Endodermal cell (in vitro differentiated cells): ENCODE measurements at regions not wholly inside any gene's neighbourhood (a gene's known extent, or its start where the extent isn't known, plus 50 kb on each side); places are given as distances from the start of the nearest gene placed in this dataset.
A peak's percentile ranks its signal among the peaks of the same experiment; 100 is the strongest.

Source experiments
- DNase-seq: peaks from one replicate; pipeline ENCODE4 v3.0.0-alpha.2; 2017
- H3K27ac ChIP-seq: 2 replicates; pipeline ENCODE4 v1.5.1; 2013; ENCODE audit warnings: mild to moderate bottlenecking, low read depth, low read length, moderate library complexity
- H3K27me3 ChIP-seq: 2 replicates; pipeline ENCODE4 v1.6.1; 2013; ENCODE audit warnings: mild to moderate bottlenecking, low read length, moderate library complexity; ENCODE audit not compliant: insufficient read depth, control insufficient read depth, poor library complexity, severe bottlenecking
- H3K36me3 ChIP-seq: 2 replicates; pipeline ENCODE4 v1.7.0; 2013; ENCODE audit warnings: mild to moderate bottlenecking, low read length, moderate library complexity; ENCODE audit not compliant: control insufficient read depth, insufficient read depth
- H3K4me1 ChIP-seq: one replicate; pipeline ENCODE4 v1.7.0; 2013; ENCODE audit warnings: low read length; ENCODE audit not compliant: control insufficient read depth, insufficient read depth
- H3K4me3 ChIP-seq: 2 replicates; pipeline ENCODE4 v1.5.1; 2013; ENCODE audit warnings: mild to moderate bottlenecking, low read length, moderate library complexity
- H3K9ac ChIP-seq: 2 replicates; pipeline ENCODE4 v1.6.1; 2013; ENCODE audit warnings: mild to moderate bottlenecking, low read length, moderate library complexity; ENCODE audit not compliant: poor library complexity, severe bottlenecking; ENCODE audit errors: extremely low read depth
- H3K9me3 ChIP-seq: 2 replicates; pipeline ENCODE4 v1.6.1; 2013; ENCODE audit warnings: mild to moderate bottlenecking, low read length, moderate library complexity; ENCODE audit not compliant: control insufficient read depth
- H3K27ac Mint-ChIP-seq: 2 replicates; pipeline ENCODE4 v1.8.0; 2020; ENCODE audit warnings: mixed read lengths
- H3K27me3 Mint-ChIP-seq: 2 replicates; pipeline ENCODE4 v1.8.0; 2021; ENCODE audit warnings: mild to moderate bottlenecking, mixed read lengths; ENCODE audit not compliant: insufficient read depth
- H3K36me3 Mint-ChIP-seq: 2 replicates; pipeline ENCODE4 v1.8.0; 2020; ENCODE audit warnings: low read depth, mixed read lengths
- H3K4me1 Mint-ChIP-seq: 2 replicates; pipeline ENCODE4 v1.8.0; 2020; ENCODE audit warnings: mixed read lengths
- H3K4me3 Mint-ChIP-seq: 2 replicates; pipeline ENCODE4 v1.8.0; 2020; ENCODE audit warnings: mild to moderate bottlenecking, moderate library complexity, mixed read lengths
- H3K9me3 Mint-ChIP-seq: 2 replicates; pipeline ENCODE4 v1.8.0; 2020; ENCODE audit warnings: mild to moderate bottlenecking, mixed read lengths
- CTCF ChIP-seq: fragments of 200-600 bp; sonication (generic); conservative IDR thresholded peaks from 2 replicates; pipeline ENCODE4 v1.5.0; 2021; ENCODE audit warnings: antibody characterized with exemption, mild to moderate bottlenecking
- whole genome bisulfite sequencing, 2 experiments: methylation state at CpG; one replicate each; pipeline versions ENCODE4 v1.1.5 to v1.1.7; 2013; ENCODE audit warnings: missing lambda C conversion rate in 2 of 2, mixed read lengths in 1 of 2; ENCODE audit not compliant: insufficient coverage in 1 of 2, insufficient read length in 1 of 2; 5-methylcytosine and 5-hydroxymethylcytosine counted together

GRCh38 chr2:129710670-129711495 lies 268.6 kb upstream of the RAB6C start:
- Histone ChIP-seq H3K27ac (no peak overlapping the region), H3K4me1 (no peaks in the 10 kb centered on the region), H3K9me3 (no peaks in the 10 kb centered on the region), H3K4me3 (no peak overlapping the region), H3K9ac (no peak overlapping the region), H3K36me3 (no peaks in the 10 kb centered on the region), H3K27me3 (no peaks in the 10 kb centered on the region)
- Mint-ChIP-seq H3K4me1 (no peaks in the 10 kb centered on the region), H3K36me3 (no peaks in the 10 kb centered on the region), H3K4me3 (no peak overlapping the region), H3K27ac (no peak overlapping the region), H3K9me3 (no peaks in the 10 kb centered on the region), H3K27me3 (no peaks in the 10 kb centered on the region)
- TF ChIP-seq CTCF = no peak
- DNase-seq = no peak
- WGBS, 2 experiments = 91 to 97% methylated on average over 16 to 32 of the region's 32 CpGs

GRCh38 chr2:129711816-129712675 lies 267.4 kb upstream of the RAB6C start:
- Mint-ChIP-seq H3K4me3 (no peak overlapping the region), H3K36me3 (no peaks in the 10 kb centered on the region), H3K4me1 (peaks cover 5% of the 10 kb centered on the region), H3K27me3 (no peaks in the 10 kb centered on the region), H3K9me3 (no peaks in the 10 kb centered on the region), H3K27ac (no peak overlapping the region)
- Histone ChIP-seq H3K36me3 (no peaks in the 10 kb centered on the region), H3K4me3 (no peak overlapping the region), H3K9me3 (no peaks in the 10 kb centered on the region), H3K27ac (peak overlapping the region; percentile 87), H3K27me3 (no peaks in the 10 kb centered on the region), H3K9ac (no peak overlapping the region), H3K4me1 (no peaks in the 10 kb centered on the region)
- DNase-seq = no peak
- 89 to 90% methylated on average over 3 to 7 of the region's 7 CpGs for WGBS, 2 experiments
- TF ChIP-seq CTCF = no peak

DNA sequence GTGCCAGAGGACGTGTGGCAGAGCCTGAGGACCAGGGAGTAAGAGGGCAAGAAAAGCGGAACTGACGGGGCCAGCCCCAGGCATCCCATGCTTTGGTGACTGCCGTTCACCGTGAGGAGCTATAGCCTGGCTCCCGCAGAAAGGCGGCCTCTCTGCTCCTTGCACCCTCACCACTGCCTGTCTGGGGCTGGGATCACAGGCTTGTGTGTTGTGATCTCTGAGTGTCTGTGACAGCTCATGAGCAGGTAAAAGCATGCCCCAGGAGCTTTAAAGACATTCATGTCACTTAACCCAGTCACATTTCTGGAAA lies 266.8 kb upstream of the RAB6C start:
- Histone ChIP-seq H3K4me3 (no peak overlapping the region), H3K27ac (peak overlapping the region; percentile 87), H3K9me3 (no peaks in the 10 kb centered on the region), H3K9ac (no peak overlapping the region), H3K27me3 (no peaks in the 10 kb centered on the region), H3K4me1 (no peaks in the 10 kb centered on the region), H3K36me3 (no peaks in the 10 kb centered on the region)
- Mint-ChIP-seq H3K27me3 (no peaks in the 10 kb centered on the region), H3K36me3 (no peaks in the 10 kb centered on the region), H3K9me3 (no peaks in the 10 kb centered on the region), H3K4me1 (peaks cover 11% of the 10 kb centered on the region), H3K4me3 (no peak overlapping the region), H3K27ac (no peak overlapping the region)
- WGBS, 2 experiments = 85 to 92% methylated on average over 5 to 7 of the region's 7 CpGs
- no peak for TF ChIP-seq CTCF
- DNase-seq = no peak
